C4-2B (cell line): ENCODE measurements at regions not wholly inside any gene's neighbourhood (a gene's known extent, or its start where the extent isn't known, plus 50 kb on each side); places are given as distances from the start of the nearest gene placed in this dataset.

Source experiments
- CTCF ChIP-seq: fragments of 450-650 bp; conservative IDR thresholded peaks from 2 replicates; pipeline ENCODE4 v1.5.1; 2017; ENCODE audit warnings: mild to moderate bottlenecking
- ZFX ChIP-seq: fragments of 450-650 bp; IDR thresholded peaks from 2 replicates; pipeline ENCODE4 v1.6.1; 2017

GRCh38 chr4:81808011-81808672 is 336.4 kb upstream of the RASGEF1B start:
- TF ChIP-seq CTCF (no peak), ZFX (no peak)
